ENCODE measurements at regions not wholly inside any gene's neighbourhood (a gene's known extent, or its start where the extent isn't known, plus 50 kb on each side); places are given as distances from the start of the nearest gene placed in this dataset.

DNA sequence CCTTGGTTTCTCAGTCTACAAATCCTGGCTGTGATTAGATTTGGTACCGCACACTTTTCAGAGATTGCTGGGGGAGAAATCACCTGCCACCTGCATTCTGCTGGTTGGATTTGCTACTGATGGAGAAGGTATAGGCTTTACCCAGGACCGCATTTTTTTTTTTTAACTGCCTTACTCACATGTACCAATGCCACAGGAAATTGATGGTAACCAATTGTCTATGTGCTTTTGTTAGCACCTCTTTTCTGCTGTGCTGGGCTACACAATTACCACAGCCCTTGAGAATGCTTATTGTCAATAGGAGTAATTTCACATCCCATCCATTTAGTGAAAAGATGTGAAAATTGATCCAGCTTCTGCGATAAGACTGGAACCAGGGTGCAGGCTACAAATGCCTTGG, 74.4 kb upstream of the TANC2 start (continued):
- no peak for TF ChIP-seq USF1 (CRISPR knock-in tag; IDR thresholded peaks at IDR 0.05)
- no peak for TF ChIP-seq MEF2A (IDR thresholded peaks at IDR 0.05; ENCODE audit: control insufficient read depth, low read depth, low read length)
- TF ChIP-seq GATAD2A (IDR thresholded peaks at IDR 0.05), result no peak
- TF ChIP-seq, protein P1, sequence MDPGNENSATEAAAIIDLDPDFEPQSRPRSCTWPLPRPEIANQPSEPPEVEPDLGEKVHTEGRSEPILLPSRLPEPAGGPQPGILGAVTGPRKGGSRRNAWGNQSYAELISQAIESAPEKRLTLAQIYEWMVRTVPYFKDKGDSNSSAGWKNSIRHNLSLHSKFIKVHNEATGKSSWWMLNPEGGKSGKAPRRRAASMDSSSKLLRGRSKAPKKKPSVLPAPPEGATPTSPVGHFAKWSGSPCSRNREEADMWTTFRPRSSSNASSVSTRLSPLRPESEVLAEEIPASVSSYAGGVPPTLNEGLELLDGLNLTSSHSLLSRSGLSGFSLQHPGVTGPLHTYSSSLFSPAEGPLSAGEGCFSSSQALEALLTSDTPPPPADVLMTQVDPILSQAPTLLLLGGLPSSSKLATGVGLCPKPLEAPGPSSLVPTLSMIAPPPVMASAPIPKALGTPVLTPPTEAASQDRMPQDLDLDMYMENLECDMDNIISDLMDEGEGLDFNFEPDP (CRISPR knock-in tag; IDR thresholded peaks at IDR 0.05), result no peak
- TF ChIP-seq PYGO2 (tag; IDR thresholded peaks at IDR 0.05), result no peak
- no peak for TF ChIP-seq ZNF408 (CRISPR knock-in tag; IDR thresholded peaks at IDR 0.05; ENCODE audit: low read depth)
- TF ChIP-seq ZFP36 (IDR thresholded peaks at IDR 0.05; ENCODE audit: low read depth, low read length, partially characterized antibody), result no peak

GRCh38 chr17:62888765-62889164, 77.3 kb upstream of the TANC2 start:
- H3K9me1 ChIP-seq (ENCODE audit: control insufficient read depth, insufficient read depth, low read length), result no peaks in the 10 kb centered on the region
- 0% methylated on average over 1 of the region's 1 CpG for WGBS (ENCODE audit: insufficient coverage, low coverage, missing lambda C conversion rate)
- ATAC-seq (no peak), DNase-seq (ENCODE audit: extremely low read depth in 1 of 4, low spot score in 3 of 4) (no peak), FAIRE-seq (no peak)
- H3K27me3 ChIP-seq (ENCODE audit: control insufficient read depth in 2 of 2, insufficient read depth in 2 of 2, low read length in 2 of 2), result 0 out of 5 replicates have a peak, but pooled peaks cover 0 to 3% of the 10 kb centered on the region in 2 experiments
- ChIA-PET POLR2A (interaction anchor here (1.1 kb wide), 1 partner anchor 78 kb away, joined by 3 read pairs; no protein-coding TSS in a partner anchor), CTCF (ENCODE audit: low intra/inter-chr PET ratio) (no interaction called here)
- no peak overlapping the region for H2AFZ ChIP-seq (ENCODE audit: low read depth, low read length)
- H3K4me1 ChIP-seq (replicated peaks in 1 of 2; ENCODE audit: control insufficient read depth in 2 of 2, insufficient read depth in 2 of 2, low read length in 2 of 2), result no peaks in the 10 kb centered on the region
- no TSS peak for BruUV-seq (replicated peaks)
- intact Hi-C loops (cut with micrococcal nuclease), result no loop called here
- no peaks in the 10 kb centered on the region for H3K36me3 ChIP-seq (ENCODE audit: control insufficient read depth, insufficient read depth, low read length)
- H3K79me2 ChIP-seq (ENCODE audit: control insufficient read depth, insufficient read depth, low read length), result no peaks in the 10 kb centered on the region
- no peaks in the 10 kb centered on the region for H4K20me1 ChIP-seq (replicated peaks; ENCODE audit: control insufficient read depth, insufficient read depth, low read length)
- H3K4me3 ChIP-seq, result no peak overlapping the region
- no peaks in the 10 kb centered on the region for H3K9me3 ChIP-seq (replicated peaks; ENCODE audit: control insufficient read depth, insufficient read depth, low read depth, low read length)
- no peak overlapping the region for H3K4me2 ChIP-seq (ENCODE audit: insufficient read depth, low read length)
- in situ Hi-C loops (cut with MboI), result no loop called here
- H3K9ac ChIP-seq (ENCODE audit: insufficient read depth in 1 of 2, low read depth in 2 of 2, low read length in 2 of 2), result no peak overlapping the region
- no peak overlapping the region for H3K27ac ChIP-seq (ENCODE audit: extremely low read depth, low read depth, low read length)
- TF ChIP-seq TFE3 (CRISPR knock-in tag; IDR thresholded peaks at IDR 0.05), result no peak
- no peak for TF ChIP-seq ZNF224 (CRISPR knock-in tag; IDR thresholded peaks at IDR 0.05)
- no peak for TF ChIP-seq CHD1 (IDR thresholded peaks at IDR 0.05; ENCODE audit: low read length)
- TF ChIP-seq FOXJ2 (tag; IDR thresholded peaks at IDR 0.05), result no peak
- no peak for TF ChIP-seq FOXK2 (conservative IDR thresholded peaks at IDR 0.05 in 1 of 2, IDR thresholded peaks at IDR 0.05 in 1 of 2; ENCODE audit: low read depth in 2 of 2)
- TF ChIP-seq ZNF695 (CRISPR knock-in tag; IDR thresholded peaks at IDR 0.05), result no peak
- no peak for TF ChIP-seq ETV6 (IDR thresholded peaks at IDR 0.05; ENCODE audit: borderline replicate concordance in 1 of 2, low read depth in 2 of 2, low read length in 1 of 2)
- TF ChIP-seq ETV6 (CRISPR knock-in tag; IDR thresholded peaks at IDR 0.05; ENCODE audit: borderline replicate concordance), result no peak
- TF ChIP-seq MAFF (IDR thresholded peaks at IDR 0.05; ENCODE audit: low read length), result no peak
- TF ChIP-seq SETDB1 (IDR thresholded peaks at IDR 0.05; ENCODE audit: low read length), result no peak
- TF ChIP-seq STAT5A (IDR thresholded peaks at IDR 0.05; ENCODE audit: borderline replicate concordance, low read length), result no peak
